Activated CD8-positive, alpha-beta T cell treated with anti-CD3 and anti-CD28 coated beads for 36 hours (primary cell): ENCODE measurements at regions not wholly inside any gene's neighbourhood (a gene's known extent, or its start where the extent isn't known, plus 50 kb on each side); places are given as distances from the start of the nearest gene placed in this dataset.

Experiments used
- ATAC-seq: fragments of 200-7000 bp; cut with Tn5 transposase; one replicate; pipeline ENCODE4 v1.10.0; 2021; ENCODE audit warnings: mild to moderate bottlenecking, moderate library complexity
- CTCF ChIA-PET: fragments of 350-600 bp; sonication (Branson Sonifier 250); formaldehyde crosslinking; loops from one replicate; lab custom pipeline; 2021; ENCODE audit warnings: antibody characterized with exemption; lab: Charles Lee
- POLR2A ChIA-PET: fragments of 350-600 bp; sonication (Branson Sonifier 250); formaldehyde crosslinking; loops from one replicate; lab custom pipeline; 2021; ENCODE audit warnings: antibody characterized with exemption; lab: Charles Lee
- DNase-seq: peaks from one replicate; pipeline ENCODE4 v3.0.0-alpha.2; 2020
- H3K27ac Mint-ChIP-seq: one replicate; pipeline ENCODE4 v1.8.0; 2021; ENCODE audit warnings: mild to moderate bottlenecking, mixed read lengths
- H3K27me3 Mint-ChIP-seq: one replicate; pipeline ENCODE4 v1.8.0; 2021; ENCODE audit warnings: mixed read lengths
- H3K36me3 Mint-ChIP-seq: one replicate; pipeline ENCODE4 v1.8.0; 2021; ENCODE audit warnings: low read depth, mixed read lengths
- H3K4me1 Mint-ChIP-seq: one replicate; pipeline ENCODE4 v1.8.0; 2021; ENCODE audit warnings: low read depth, mixed read lengths
- H3K4me3 Mint-ChIP-seq: one replicate; pipeline ENCODE4 v1.8.0; 2021; ENCODE audit warnings: mild to moderate bottlenecking, moderate library complexity, mixed read lengths
- H3K9me3 Mint-ChIP-seq: one replicate; pipeline ENCODE4 v1.8.0; 2021; ENCODE audit warnings: mixed read lengths
- intact Hi-C: fragments of 100-400 bp; cut with micrococcal nuclease; formaldehyde crosslinking; loops from one replicate; pipeline ENCODE4 v1.10.0; 2022
- TF ChIP-seq, protein P1 (sequence below): fragments of 200-600 bp; IDR thresholded peaks from one replicate; pipeline ENCODE4 v1.8.0; 2022; ENCODE audit warnings: antibody characterized with exemption, mild to moderate bottlenecking

DNA sequence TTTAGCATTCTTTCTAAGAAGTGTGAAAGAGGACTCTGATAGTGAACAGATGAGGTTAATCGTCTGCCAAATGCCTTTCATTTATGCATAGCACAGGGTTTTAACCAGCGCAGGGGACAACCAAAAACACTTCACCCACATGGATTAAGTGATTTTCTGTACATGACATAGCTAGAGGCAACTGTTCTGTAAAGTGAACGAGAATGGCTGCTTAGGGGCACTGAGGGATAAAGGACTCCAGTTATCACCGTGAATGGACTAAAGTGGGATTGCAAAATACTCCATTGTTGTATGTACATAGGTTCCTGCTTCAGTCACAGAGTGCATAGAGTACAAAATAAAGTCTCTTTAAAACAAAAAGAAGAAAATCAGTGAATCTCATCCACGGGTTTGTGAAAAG, 456.8 kb downstream of the DMAC1 start:
- Mint-ChIP-seq H3K36me3 (no peaks in the 10 kb centered on the region), H3K27me3 (peaks cover 15% of the 10 kb centered on the region), H3K9me3 (no peaks in the 10 kb centered on the region), H3K4me1 (no peaks in the 10 kb centered on the region), H3K27ac (no peak overlapping the region), H3K4me3 (no peak overlapping the region)
- TF ChIP-seq, protein P1, sequence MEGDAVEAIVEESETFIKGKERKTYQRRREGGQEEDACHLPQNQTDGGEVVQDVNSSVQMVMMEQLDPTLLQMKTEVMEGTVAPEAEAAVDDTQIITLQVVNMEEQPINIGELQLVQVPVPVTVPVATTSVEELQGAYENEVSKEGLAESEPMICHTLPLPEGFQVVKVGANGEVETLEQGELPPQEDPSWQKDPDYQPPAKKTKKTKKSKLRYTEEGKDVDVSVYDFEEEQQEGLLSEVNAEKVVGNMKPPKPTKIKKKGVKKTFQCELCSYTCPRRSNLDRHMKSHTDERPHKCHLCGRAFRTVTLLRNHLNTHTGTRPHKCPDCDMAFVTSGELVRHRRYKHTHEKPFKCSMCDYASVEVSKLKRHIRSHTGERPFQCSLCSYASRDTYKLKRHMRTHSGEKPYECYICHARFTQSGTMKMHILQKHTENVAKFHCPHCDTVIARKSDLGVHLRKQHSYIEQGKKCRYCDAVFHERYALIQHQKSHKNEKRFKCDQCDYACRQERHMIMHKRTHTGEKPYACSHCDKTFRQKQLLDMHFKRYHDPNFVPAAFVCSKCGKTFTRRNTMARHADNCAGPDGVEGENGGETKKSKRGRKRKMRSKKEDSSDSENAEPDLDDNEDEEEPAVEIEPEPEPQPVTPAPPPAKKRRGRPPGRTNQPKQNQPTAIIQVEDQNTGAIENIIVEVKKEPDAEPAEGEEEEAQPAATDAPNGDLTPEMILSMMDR, result no peak
- POLR2A ChIA-PET, result no interaction called here
- DNase-seq, result no peak
- no peak for ATAC-seq
- intact Hi-C loops, result no loop called here
- CTCF ChIA-PET, result no interaction called here

DNA sequence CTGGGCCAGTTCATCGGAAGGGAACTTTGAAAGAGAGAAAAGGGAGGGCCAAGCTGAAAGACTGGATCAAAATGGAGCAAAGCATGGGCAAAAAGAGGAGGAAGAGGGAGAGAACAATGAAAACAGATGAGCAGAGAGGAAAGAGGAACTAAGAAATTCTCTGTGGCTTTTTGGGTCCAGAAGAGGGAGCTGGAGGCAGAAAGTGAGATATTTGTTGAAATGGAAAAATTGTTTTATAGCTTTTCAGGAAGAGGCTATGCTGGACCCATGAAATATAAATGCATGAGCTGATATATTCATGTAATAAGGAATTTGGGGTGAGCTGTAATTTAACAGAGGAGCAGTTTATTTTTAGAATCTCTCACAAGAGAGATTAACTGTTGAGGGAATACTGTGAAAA, 457.3 kb downstream of the DMAC1 start:
- Mint-ChIP-seq H3K4me1 (no peaks in the 10 kb centered on the region), H3K27me3 (peaks cover 17% of the 10 kb centered on the region), H3K9me3 (no peaks in the 10 kb centered on the region), H3K36me3 (no peaks in the 10 kb centered on the region), H3K4me3 (no peak overlapping the region), H3K27ac (no peak overlapping the region)
- ChIA-PET POLR2A (no interaction called here), CTCF (interaction anchor here (0.7 kb wide), 1 partner anchor 14 kb away, joined by 3 read pairs; no protein-coding TSS in a partner anchor)
- ATAC-seq (no peak), DNase-seq (no peak)
- intact Hi-C loops, result no loop called here
- TF ChIP-seq, protein P1, result no peak

DNA sequence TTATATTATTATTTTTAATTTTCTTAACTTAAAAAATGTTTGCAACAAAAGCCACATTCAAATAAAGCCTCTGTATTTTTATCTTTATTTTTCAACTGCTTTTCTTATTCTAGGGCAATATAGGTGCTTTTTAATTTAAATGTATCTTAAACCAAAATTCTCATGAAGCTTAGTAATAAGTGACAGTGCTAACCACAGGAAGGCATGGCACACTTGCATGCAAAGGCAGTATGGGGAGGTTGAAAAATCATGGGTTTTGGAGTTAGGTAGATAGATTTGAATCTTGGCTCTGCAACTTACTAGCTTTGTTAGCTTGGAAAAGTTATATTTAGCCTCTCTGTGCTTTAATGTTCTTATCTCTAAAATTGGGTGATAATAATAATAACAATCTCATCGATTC, 458.0 kb downstream of the DMAC1 start:
- Mint-ChIP-seq H3K27me3 (peaks cover 20% of the 10 kb centered on the region), H3K9me3 (no peaks in the 10 kb centered on the region), H3K4me1 (no peaks in the 10 kb centered on the region), H3K4me3 (no peak overlapping the region), H3K36me3 (no peaks in the 10 kb centered on the region), H3K27ac (no peak overlapping the region)
- ChIA-PET POLR2A (no interaction called here), CTCF (interaction anchor here (0.7 kb wide), 1 partner anchor 14 kb away, joined by 3 read pairs; no protein-coding TSS in a partner anchor)
- intact Hi-C loops, result no loop called here
- TF ChIP-seq, protein P1, result no peak
- ATAC-seq, result no peak
- DNase-seq, result no peak

DNA sequence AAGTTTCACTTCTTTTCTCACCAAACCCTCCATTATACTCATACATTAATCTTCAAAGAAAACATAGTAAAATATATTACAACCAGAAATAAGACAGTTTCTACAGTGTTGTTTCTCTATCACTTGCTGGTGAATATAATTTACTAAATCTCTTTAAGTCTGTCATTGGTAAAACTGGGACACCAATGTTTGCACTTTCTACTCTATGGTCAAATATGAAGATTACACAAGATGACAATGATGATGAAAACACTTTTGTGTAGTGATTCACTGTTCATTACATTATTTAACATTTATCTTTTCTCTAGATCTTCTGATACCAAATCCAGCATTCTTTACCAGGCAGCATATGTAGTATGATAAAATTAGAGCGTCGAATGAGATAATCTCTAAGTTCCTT, 459.1 kb downstream of the DMAC1 start:
- H3K36me3 Mint-ChIP-seq, result no peaks in the 10 kb centered on the region
- peaks cover 20% of the 10 kb centered on the region for H3K27me3 Mint-ChIP-seq
- CTCF ChIA-PET, result no interaction called here
- intact Hi-C loops, result no loop called here
- DNase-seq (no peak), ATAC-seq (no peak)
- H3K9me3 Mint-ChIP-seq, result no peaks in the 10 kb centered on the region
- TF ChIP-seq, protein P1, result no peak
- H3K4me3 Mint-ChIP-seq, result no peak overlapping the region
- H3K27ac Mint-ChIP-seq, result no peak overlapping the region
- no peaks in the 10 kb centered on the region for H3K4me1 Mint-ChIP-seq
- POLR2A ChIA-PET, result no interaction called here

DNA sequence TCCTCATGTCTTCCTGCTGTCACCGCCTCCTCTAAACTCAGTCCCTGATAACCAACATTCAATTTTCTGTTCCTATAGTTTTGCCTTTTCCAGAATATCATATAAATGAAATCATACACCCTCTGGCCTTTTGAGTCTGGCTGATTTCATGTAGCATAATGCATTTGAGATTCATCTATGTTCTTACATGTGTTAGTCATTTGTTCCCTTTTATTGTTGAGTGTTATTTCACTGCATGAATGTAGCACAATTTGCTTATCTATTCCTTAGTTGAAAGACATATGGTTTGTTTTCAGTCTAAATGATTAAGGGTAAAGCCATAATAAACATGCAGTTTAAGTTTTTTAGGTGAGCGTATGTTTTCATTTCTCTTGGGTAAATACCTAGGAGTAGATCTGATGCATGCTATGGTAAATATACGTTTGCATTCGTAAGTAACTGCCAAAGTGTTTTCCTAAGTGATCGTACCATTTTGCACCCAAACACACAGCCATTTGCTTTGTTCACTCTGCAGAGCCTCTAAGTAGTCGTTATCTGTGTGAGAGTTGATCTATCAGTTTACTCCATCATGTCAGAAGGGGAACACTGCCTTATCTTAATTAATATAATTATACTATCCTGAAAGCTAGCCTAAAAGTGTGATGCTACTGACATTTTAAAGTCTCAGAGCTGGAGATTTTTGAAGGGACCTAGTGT, 460.8 kb downstream of the DMAC1 start:
- H3K4me1 Mint-ChIP-seq, result no peaks in the 10 kb centered on the region
- ATAC-seq (no peak), DNase-seq (no peak)
- H3K27me3 Mint-ChIP-seq, result peaks cover 14% of the 10 kb centered on the region
- no peak overlapping the region for H3K27ac Mint-ChIP-seq
- no peaks in the 10 kb centered on the region for H3K9me3 Mint-ChIP-seq
- H3K4me3 Mint-ChIP-seq, result no peak overlapping the region
- CTCF ChIA-PET, result no interaction called here
- H3K36me3 Mint-ChIP-seq, result no peaks in the 10 kb centered on the region
- POLR2A ChIA-PET, result no interaction called here
- TF ChIP-seq, protein P1, result no peak
- intact Hi-C loops, result no loop called here
